Stimulated activated CD8-positive, alpha-beta memory T cell treated with anti-CD3 and anti-CD28 coated beads, Interleukin-15, amount 100 ng/mL, for 24 hours (primary cell): ENCODE measurements at regions not wholly inside any gene's neighbourhood (a gene's known extent, or its start where the extent isn't known, plus 50 kb on each side); places are given as distances from the start of the nearest gene placed in this dataset.

Experiments used
- DNase-seq: peaks from one replicate; pipeline ENCODE4 v3.0.0-alpha.2; 2020; ENCODE audit warnings: low read depth

DNA sequence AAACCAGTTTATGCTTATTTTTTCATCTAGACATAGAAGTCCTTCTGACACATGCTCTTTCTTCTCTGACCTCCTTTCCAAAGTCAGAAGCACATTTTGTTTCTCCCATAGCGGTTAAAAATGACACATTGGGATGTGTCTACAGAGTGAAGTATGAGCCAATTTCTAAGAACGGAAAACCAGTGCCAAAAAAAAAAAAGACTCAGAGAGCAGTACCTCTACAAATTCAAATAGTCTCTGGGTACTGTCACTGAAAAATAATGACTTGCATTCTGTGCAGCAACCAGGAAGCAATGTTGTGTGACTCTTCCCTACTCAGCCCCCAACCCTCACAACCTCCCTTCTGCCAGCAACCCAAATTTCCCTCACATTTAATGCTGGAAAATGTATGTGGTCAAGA is 145.5 kb upstream of the PMFBP1 start:
- no peak for DNase-seq

GRCh38 chr16:72313903-72314302 is 141.9 kb upstream of the PMFBP1 start:
- DNase-seq = no peak

- no peak for DNase-seq
These were observed 140.9 kb upstream of the PMFBP1 start for GRCh38 chr16:72312828-72313227.

DNA sequence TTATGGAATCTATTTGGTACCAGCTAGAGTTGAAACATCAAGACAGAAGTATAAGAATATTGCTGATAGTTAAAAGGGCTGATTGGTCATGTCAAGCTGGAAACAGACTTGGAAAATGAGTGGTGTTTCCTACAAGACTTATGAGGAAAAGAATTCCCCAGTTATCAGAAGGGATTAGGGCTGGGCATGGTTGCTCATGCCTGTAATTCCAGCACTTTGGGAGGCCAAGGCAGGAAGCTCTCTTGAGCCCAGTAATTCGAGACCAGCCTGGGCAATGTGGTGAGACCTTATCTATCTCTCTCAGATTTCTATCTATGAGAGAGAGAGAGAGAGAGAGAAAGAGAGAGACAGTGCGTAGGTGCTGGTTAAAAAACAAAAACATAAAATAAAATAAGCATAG is 139.5 kb upstream of the PMFBP1 start:
- no peak for DNase-seq

DNA sequence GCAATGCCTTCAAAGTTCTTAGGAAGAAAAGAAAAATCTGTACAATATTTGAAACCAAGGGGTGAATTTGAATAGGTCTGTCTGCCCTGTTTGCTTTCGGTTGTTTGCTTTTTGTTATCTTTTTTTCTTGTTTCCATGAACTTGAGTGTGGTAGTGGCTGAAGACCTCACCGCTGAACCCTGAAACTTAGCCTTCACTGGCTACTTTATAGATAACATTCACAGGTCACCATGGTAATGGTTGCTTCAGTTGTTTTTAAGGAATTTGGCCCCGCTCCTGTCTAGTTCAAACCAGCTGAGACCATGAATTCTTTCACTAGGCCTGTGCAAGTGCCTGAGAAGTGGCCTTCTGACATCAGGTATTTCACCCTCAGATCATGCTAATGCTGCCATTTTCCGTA is 137.0 kb upstream of the PMFBP1 start:
- no peak for DNase-seq

GRCh38 chr16:72308396-72308795 is 136.4 kb upstream of the PMFBP1 start:
- no peak for DNase-seq

- DNase-seq = no peak
These were observed 130.4 kb upstream of the PMFBP1 start for GRCh38 chr16:72302332-72302731.

GRCh38 chr16:72301523-72302236 is 129.7 kb upstream of the PMFBP1 start:
- no peak for DNase-seq

DNA sequence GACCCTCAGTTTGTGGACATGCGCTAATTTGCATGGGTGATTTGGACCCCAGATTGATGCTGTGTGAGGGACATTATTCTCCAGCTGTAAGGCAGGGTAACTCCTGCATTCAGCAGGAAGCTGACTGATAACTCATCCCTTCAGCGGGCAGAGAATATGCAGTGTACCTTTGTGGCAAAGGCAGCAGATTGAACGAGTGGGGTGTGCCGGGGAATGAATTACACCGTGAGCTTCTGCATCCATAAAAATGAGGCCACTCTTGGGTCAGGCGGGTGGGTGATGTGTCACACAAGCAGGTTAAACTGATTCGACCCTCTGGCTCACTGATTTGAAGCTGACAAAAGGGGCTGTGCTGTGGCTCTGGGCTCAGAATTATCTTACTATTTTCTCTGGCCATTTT is 128.9 kb upstream of the PMFBP1 start:
- DNase-seq = no peak

DNA sequence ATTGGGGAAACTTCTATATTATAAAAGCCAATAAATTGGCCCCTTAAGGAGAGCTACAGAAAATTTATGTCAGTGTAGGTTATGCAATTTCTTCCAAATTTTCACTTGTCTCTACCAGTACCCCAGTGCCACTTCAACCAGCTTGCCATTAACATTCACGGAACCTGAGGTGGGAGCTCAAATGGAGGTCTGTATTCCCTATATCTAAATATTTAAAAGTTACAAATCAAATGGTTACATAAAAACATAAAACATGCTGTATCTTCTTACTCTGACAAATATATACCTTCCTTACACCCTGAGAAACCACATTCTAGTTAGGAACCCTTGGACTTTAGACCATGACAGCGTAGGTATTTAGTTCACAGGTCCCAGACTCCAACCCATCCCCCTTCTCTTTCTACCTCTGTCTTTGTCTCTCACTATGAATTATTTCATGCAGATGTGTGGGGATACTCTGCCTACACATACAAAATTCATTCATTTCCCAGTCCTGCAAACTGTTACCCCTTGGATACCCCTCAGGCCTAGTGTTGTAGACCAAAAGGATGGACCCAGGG is 127.8 kb upstream of the PMFBP1 start:
- no peak for DNase-seq

DNA sequence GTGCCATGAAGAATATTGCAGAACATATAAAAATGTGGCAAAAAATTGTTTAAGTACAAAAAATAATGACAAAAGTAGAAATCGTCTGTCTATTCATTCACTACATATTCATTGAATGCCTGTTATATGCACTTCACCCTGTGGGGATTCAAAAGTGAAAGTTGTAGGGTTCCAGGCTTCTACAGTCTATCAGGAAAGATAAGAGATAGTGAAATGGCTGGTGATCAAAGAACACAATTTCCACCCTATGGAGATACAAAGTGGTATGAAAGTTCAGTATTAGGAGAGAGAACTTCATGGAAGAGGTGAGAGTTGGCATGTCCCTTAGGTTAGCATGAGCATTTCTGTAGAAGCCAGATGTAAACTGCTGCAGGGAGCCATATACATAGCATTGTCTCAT is 127.0 kb upstream of the PMFBP1 start:
- DNase-seq = no peak

DNA sequence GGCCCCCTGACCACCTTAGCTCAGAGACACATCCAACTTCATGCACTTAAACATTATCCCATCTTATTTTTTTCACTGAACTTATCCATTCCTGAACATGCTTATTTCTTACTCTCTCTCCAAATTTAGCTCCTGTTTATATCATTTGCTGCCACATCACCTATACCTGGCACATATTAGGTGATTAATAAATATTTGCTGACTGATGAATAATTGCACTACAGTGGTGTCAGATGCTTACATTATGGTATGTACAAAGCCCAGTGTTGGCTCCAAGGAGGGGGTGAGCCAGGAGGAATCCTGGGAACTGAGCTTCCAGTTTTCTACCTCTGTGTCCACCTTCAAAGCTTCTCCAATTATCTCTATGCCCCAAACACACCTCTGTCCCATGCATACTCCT is 124.0 kb upstream of the PMFBP1 start:
- no peak for DNase-seq

GRCh38 chr16:72291531-72291981 is 119.6 kb upstream of the PMFBP1 start:
- no peak for DNase-seq

- no peak for DNase-seq
These were observed 119.2 kb upstream of the PMFBP1 start for GRCh38 chr16:72291121-72291520.

DNA sequence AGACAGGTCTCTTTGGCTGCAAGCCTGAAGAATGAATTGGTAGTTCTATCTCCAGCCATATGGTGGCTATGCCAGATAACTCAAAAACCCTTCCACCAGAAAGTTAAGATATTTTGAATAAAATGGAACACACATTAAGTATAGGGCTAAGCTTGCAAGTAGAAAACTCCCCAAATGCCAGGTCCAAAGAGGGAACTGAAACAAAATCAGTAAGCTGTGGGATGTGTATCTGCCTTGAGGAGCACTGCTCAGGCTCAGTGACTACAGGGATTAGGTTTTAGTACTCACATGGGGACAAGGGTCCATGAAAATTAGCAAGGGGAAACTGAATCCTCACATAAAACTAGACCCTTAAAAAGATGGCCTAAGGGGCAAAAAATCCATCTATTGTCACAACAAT is 115.7 kb upstream of the PMFBP1 start:
- no peak for DNase-seq

- DNase-seq = no peak
These were observed 115.1 kb upstream of the PMFBP1 start for GRCh38 chr16:72286936-72287620.

DNA sequence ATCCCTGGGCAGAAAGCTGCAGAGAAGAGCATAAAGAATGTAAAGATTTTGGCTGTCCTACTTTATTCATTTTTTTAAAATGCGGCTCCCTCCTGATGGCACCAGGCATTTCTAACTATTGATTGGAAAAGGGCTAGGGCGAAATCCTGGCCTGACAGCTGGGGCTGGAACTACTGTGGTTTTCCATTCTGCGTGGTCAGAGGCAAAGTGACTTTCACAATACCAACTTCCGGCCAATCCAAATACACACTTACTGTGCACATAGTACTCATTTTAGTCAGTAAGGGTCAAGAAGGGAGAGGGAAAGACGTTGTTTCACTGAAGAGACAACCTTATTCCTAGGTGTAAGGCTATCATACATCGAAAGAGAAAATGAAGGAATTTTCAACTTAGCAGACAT is 113.8 kb upstream of the PMFBP1 start:
- DNase-seq = no peak

DNA sequence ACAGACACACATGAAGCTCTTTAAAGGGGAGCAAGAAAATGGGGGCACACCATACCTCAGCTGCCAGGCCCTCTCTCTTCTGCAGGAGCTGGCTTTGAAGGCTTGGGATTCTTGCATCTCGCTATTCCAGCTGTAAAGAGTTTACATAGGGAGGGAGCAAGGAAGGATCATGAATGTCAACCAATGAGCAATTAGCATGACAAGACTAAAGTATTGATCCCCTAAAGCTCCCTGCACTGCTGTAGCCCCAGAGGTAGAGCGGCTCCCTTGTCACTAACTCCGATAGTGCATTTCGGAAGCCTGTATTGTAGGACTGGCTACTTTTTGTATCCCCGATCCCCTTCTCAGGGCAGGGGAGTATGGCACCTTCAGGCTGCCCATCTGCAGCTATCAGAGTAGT is 113.4 kb upstream of the PMFBP1 start:
- no peak for DNase-seq

DNA sequence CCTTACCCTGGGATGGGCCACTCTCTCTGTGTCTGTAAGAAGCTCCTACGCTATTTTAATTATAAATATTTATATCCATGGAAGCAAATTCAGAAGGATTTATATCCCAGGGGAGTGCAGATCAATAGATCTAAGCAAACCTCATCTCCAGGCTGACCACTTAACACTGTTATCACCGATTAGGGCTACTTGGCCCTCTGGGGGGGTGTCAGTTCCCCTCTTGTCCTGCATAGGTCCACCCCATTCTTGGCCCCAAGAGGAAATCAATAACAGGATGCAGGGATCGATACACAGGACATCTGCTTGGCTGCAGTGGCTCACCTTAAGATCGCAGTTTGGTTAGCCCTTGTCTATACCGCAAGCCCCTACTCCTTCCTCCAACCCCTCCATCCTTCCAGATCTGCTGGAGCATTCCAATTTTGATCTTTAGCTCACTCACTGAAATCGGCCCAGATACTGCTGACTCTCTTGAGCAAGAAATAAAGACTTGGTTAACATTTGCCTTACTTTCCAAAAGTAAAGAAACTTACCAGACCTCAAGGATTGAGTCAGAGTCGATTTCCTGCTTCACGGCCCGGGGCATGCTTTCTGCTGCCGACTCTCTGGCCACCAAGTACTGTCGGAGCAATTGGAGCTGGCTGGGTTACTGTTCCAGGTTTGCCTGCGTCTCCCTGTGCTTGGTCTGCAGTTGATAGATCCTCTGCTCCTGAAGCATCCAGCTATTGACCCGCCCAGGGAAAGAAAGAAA is 112.3 kb upstream of the PMFBP1 start:
- no peak for DNase-seq

- DNase-seq = no peak
These were observed 110.4 kb upstream of the PMFBP1 start for GRCh38 chr16:72282362-72282761.

GRCh38 chr16:72278301-72278700 is 106.3 kb upstream of the PMFBP1 start:
- no peak for DNase-seq

DNA sequence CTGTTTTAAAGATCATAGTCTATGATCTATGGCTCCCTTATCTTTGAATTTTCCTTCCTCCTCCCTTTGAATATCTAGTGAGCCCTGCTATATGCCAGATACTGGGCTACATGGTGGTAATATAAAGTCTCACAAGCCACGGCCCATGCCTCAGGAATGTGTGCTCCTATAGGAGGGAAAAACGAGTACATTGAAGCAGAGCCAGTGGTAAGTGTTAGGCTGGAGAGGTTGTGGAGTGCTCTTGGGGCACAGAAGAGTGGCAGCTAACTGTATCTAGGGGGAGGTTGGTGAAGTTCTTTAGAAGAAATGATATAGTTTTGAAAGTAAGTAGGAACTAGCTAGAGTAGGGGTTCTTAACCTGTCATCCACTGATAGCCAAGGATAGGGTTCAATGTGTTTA is 105.8 kb upstream of the PMFBP1 start:
- DNase-seq = no peak

GRCh38 chr16:72271699-72272240 is 99.8 kb upstream of the PMFBP1 start:
- no peak for DNase-seq
